CD4-positive, alpha-beta T cell treated with Interleukin-17A for 4 hours (primary cell): ENCODE measurements at regions not wholly inside any gene's neighbourhood (a gene's known extent, or its start where the extent isn't known, plus 50 kb on each side); places are given as distances from the start of the nearest gene placed in this dataset.
"Not testable (repeated sequence)": the region's sequence is repeated elsewhere in the genome, so short reads cannot be mapped to it uniquely, and the experiment has no call there.

Experiments used
- DNase-seq: peaks from one replicate; pipeline ENCODE4 v3.0.0-alpha.2; 2020; ENCODE audit warnings: mixed read lengths

DNA sequence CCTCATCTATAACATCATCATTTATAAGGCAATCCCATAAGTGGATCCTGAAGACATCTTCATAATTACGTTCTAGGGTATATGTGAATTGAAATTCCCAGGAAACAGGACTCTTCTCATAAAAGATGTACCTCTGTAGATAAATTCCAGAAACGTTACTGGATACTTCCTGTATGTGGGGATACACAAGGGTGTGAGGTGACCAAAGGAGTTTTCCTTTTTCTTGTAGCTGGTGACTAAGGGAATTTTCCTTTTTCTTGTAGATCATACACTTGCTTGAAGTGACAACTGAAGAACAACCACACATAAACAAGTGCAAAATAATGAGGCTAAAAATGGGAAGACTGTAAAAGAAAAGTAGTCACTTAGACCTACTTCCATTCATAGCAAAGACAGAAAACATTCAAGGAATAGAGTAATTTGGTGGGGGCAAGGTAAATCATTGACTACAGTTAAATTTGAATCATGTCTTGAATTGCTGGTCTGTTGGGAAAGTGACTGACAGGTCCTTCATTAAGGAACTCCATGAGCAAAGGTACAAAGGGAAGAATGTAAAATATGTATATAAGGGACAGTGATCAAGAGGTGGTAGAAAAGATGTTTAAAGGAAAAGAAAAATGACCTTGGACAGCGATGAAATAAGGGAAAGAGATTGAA, 53.2 kb upstream of the UBE2E3 start:
- DNase-seq, result no peak

DNA sequence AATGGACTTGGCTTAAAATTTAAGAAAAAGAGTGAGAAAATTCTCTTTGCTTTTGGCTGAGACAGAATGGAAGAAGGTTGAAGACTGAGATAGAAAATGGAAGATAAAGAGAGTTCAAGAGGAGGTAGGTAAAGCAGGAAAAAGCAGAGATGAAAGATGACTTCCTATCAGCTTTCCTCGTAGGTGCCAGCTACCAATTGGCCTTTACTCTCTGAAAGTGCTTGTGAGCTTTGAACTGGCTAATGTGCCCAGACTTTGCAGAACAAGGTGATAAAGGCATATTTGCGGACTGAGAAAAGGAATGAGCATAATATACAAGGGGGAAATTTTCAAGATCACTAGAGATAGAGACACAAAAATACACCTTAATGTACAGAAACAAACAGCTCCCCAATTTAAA, 54.7 kb upstream of the UBE2E3 start:
- DNase-seq, result no peak

GRCh38 chr2:180924063-180924462, 56.3 kb upstream of the UBE2E3 start:
- no peak for DNase-seq

DNA sequence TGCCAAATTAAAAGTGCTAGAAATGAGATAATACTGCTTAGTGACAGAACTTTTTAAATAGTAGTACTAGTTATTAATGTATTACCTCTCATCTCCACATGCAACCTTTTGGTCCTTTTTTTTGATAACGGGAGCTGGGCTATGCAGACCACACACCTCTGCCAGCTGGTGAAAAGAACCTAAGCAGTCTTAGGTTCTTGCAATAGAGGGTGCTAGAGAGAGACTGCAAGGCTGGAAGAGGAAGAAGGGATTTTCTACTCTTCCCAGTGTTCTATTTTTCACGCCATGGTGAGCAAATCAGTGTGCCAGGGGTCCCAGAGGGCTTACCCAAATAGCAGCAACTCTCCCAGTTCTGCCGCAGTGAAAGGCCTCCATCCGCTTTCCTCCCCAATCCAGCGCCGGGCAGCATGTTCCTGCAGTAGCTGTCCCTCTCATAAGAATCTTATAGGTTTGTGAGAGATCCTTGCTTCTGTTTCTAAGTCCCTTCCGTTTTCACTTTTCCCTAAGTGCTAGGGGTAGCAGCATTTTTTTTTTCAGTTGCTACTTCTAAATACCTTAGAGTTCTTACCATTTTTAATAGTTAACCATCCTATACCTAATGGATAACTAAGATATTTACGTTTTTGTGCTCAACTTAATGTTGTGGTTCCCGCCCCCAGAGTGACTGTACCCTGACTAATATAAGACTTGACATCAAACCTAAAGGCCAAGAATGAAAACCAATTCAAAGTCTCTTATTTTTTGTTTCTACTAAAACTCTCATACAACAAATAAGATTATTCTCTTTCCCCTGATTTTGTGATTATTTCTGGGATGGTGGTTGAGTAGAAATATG, 69.4 kb upstream of the UBE2E3 start:
- peak; percentile 2 for DNase-seq

DNA sequence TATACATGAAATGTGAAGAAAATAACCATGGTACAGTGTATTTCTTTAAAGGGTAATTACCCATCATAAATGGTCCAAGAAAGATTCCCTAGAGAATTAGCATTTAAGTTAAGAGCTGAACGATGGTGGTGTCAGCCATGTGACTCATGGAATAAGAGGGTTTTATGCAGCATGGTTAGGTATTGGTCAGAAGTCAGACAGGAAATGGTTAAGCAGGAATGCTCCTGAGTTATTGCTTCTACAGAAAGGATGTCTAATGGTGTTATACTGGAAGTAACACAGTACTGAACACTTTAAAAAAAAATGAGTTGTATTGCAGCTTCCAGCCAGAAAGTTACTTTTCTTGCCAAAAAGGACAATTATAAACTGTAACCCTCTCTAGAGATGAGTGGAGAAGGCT, 72.7 kb upstream of the UBE2E3 start:
- no peak for DNase-seq

DNA sequence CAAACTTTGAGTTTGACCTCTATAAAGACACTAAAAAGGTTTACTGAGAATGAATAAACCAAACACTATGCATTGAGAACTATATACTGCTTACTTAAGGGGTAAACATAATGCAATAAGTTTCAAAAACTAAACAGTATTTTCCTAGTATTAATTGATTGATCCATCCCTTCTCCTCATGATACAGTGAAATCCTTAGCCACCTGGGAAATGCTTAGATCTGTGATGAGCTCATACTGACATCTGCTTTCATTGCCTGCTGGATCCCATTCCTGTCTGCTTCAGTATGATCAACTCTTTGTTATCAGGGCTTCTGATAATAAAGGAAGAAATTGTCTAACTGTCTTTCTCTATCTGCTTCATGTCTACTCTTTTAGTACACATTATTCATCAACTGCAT, 74.9 kb upstream of the UBE2E3 start:
- no peak for DNase-seq

- no peak for DNase-seq
These were observed 75.4 kb upstream of the UBE2E3 start for GRCh38 chr2:180905002-180905401.

GRCh38 chr2:180901331-180901730, 79.1 kb upstream of the UBE2E3 start:
- DNase-seq, result no peak

- DNase-seq, result no peak
These were observed 86.7 kb upstream of the UBE2E3 start for GRCh38 chr2:180893752-180894151.

- DNase-seq, result no peak
These were observed 88.3 kb upstream of the UBE2E3 start for GRCh38 chr2:180892091-180892490.

DNA sequence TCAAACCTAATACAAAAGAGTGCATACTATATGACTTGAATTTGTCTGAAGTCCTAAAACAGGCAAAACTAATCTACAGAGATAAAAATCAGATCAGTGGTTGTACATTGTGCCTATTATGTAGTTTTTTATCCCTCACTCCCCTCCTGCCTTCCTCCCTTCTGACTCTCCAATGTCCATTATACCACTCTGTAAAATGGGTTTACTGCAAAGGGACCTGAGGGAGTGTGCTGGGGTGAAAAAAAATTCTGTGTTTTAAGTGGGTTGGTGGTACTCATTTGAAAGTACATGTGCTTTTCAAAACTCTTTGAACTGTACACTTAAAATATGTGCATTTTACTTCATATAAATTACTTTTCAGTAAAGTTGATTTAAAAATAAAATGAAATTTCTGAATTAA, 89.0 kb upstream of the UBE2E3 start:
- DNase-seq, result no peak

DNA sequence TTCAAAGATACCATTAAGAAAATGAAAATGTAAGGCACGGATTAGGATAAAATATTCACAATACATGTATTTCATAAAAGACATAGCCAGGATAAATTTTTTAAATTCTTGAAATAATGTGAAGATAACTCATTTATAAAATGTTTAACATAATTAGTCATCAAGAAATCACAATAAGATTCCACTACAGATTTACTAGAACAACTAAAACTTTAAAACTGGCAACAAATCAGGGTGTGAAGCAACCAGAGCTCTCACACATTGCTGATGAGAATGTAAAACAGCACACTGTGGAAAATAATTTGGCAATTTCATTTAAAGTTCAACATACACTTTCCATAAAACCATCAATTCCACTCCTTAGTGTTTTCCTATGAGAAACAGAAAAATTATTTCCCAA, 89.6 kb upstream of the UBE2E3 start:
- DNase-seq, result no peak

DNA sequence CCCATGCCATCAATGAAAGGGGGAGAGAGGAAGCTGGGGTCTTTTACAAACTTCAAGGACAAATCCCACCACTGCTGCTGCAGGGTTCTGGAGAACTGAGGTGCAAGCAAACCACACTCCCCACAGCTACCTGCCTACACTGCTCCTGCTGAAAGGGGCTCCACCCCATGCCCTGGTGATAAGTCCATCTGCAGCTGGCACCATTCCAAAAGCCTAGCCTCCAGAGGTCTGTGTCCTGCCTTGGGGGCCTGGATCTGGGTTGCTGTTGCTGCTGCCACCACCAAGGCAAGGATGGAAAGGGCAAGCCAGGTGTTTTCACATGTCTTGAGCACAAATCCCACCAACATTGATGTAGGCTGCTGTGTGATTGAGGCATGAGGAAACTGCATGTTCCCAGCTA, 97.4 kb upstream of the UBE2E3 start:
- DNase-seq, result no peak

GRCh38 chr2:180876506-180876905, 103.9 kb upstream of the UBE2E3 start:
- no peak for DNase-seq

DNA sequence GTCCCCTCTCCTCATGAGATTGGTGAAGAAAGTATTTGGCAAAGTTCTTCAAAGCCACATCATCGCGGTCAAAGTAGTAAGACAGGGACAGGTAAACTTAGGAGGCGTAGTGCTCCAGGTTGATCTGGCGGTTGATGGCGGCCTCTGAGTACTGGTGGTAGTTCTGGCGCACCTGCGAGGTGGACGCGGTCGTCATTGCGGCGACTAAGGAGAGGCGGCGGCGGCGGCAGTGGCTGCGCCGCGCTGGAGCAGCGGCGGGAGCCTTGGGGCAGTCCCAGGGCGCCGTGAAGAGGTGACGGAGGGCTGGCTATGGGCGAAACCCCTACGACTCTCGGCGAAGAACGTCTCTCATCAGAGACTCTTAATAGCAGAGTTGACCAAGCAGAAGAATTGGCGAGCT, 107.2 kb upstream of the UBE2E3 start:
- DNase-seq, result no peak

DNA sequence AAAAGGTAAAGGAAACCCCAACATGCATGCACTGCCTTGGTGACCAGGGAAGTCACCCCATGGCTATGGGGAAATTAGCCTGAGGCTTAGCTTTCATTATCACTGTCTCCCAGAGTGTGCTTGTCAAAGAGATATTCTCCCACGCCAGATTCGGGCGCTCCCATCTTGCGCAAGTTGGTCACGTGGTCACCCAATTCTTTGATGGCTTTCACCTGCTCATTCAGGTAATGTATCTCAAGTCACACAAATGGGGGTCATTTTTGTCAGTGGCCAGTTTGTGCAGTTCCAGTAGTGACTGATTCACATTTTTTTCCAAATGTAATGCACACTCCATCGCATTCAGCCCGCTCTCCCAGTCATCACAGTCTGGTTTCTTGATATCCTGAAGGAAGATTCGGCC, 107.6 kb upstream of the UBE2E3 start:
- not testable (repeated sequence) for DNase-seq

DNA sequence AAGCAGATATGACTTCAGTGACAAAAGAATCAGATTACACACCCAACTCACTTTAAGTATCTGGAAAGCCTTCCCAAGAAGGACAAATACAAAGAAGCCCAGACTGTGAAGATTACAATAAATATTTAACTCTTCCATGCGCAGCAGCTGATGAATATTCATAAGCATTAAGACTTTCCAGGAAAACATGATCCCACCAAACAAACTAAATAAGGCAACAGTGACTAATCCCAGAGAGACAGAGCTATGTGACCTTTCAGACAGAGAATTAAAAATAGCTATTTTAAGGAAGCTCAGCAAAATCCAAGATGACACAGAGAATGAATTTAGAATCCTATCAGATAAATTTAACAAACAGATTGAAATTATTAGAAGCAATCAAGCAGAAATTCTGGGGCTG, 108.2 kb upstream of the UBE2E3 start:
- no peak for DNase-seq

- DNase-seq, result no peak
These were observed 108.8 kb upstream of the UBE2E3 start for GRCh38 chr2:180871649-180872048.

DNA sequence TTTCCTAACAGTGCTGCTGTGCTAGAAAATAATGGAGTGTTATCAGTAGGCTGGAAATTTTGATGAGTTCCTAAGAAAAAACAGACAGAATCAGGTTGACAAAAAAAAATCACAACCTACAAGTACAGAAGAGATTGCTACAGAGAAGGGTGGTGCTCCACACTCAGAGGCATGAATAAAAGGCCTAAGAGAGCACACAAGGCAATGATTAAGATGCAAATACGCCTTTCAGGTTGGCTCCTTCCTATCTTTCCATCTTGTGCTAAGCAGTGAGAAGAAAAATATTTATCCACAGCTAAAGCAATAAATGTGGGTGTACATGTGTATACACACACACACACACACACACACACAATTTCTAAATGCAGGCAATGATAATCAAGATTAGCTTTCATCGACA, 130.6 kb upstream of the UBE2E3 start:
- no peak for DNase-seq

DNA sequence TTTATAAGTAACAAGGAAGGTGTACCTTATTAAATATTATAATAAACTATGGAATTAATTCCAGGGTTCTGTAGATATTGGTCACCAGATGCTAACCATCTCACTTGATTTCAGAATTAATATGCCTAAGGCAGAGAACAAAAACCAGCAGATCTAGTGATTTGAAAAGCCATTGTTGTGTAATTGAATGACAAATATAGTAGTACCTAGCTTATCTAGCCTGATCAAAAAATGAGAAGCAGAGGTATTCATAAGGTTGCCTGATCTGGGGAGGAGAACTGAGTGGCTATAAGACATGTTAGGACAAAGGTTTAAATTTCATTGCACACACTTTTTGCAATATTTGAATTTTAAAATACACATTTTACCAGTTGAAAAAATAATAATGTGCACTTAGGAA, 132.0 kb upstream of the UBE2E3 start:
- no peak for DNase-seq

DNA sequence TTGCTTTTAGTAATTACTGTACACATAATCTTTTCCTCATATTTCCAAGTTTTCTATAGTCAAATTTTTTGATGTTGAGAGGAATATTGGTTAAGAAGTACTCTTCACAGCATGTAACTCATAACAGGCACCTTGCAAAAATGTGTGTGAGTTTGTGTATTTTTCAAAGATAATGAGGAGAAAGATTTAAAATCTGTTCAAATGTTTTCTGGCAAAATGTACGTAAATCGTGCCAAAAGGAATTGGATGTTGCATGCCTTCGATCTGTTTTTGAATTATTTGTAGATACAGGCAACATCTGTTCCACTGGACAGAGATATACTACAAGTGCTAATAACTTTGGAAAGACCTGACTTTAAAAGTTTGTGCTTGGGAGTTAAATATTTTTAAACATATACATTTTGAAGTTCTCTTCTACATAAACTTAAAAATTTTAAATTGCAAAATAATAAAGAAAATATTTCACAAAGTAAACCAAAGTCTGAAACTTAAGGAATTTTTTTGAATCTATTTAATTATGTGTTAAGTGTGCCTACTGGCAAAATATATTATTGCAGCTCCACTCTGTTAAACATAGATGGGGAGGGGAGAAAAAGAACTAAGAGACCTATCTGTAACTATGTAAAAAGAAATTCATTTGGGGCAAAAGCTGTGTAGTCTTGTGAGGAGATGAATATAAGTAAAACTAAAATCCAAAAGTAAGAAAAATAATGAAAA, 133.5 kb upstream of the UBE2E3 start:
- DNase-seq, result no peak

- no peak for DNase-seq
These were observed 137.9 kb upstream of the UBE2E3 start for GRCh38 chr2:180842461-180842860.

DNA sequence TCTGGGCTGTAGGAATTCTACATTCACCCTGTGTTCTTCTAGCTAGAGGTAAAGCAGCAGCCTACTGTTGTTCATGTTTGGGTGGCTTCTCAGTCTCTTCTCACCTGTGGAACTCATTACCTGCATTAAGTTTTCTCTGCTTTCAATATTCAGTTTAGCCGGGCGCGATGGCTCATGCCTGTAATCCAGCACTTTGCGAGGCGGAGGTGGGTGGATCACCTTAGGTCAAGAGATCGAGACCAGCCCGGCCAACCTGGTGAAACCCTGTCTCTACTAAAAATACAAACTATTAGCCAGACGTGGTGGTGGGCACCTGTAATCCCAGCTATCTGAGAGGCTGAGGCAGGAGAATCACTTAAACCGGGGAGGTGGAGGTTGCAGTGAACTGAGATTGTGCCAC, 139.8 kb upstream of the UBE2E3 start:
- DNase-seq, result no peak

DNA sequence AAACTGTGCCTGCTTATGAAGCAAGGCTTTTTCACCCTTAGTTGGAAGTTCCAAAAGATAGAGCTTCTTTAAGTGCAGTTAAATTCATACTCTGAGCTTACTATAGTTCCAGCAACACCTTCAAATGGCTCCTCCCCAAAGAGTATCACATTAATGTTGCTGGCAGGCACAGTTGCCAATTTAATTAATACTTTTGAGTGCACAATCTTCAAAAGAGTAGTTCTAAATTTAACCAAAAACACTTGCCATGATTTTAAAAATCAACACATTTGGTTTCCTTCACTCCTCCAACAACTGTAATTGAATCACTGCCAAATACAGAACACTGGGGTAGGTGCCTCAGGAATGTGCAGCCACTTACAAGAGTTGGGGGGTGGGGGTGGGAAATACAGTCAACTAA, 150.6 kb upstream of the UBE2E3 start:
- DNase-seq, result no peak
